ENCODE measurements at regions not wholly inside any gene's neighbourhood (a gene's known extent, or its start where the extent isn't known, plus 50 kb on each side); places are given as distances from the start of the nearest gene placed in this dataset.

- Mint-ChIP-seq H3K36me3 (no peaks in the 10 kb centered on the region), H3K4me1 (peaks cover 12% of the 10 kb centered on the region), H3K4me3 (no peak overlapping the region), H3K27me3 (ENCODE audit: low read depth) (no peaks in the 10 kb centered on the region), H3K27ac (no peak overlapping the region), H3K9me3 (peaks cover 4% of the 10 kb centered on the region; the same call in 1 of the 2 replicates)
- CTCF ChIA-PET: no interaction called here
- POLR2A ChIA-PET: no interaction called here
- DNase-seq (ENCODE audit: low spot score): no peak
- TF ChIP-seq GABPB1 (CRISPR knock-in tag; IDR thresholded peaks at IDR 0.05) (no peak), TP53 (CRISPR knock-in tag; IDR thresholded peaks at IDR 0.05) (no peak), ZNF416 (CRISPR knock-in tag; IDR thresholded peaks at IDR 0.05) (no peak), ZBTB43 (CRISPR knock-in tag; IDR thresholded peaks at IDR 0.05) (no peak), ZNF317 (CRISPR knock-in tag; IDR thresholded peaks at IDR 0.05; ENCODE audit: borderline replicate concordance, low read depth) (no peak), ELF4 (CRISPR knock-in tag; IDR thresholded peaks at IDR 0.05; ENCODE audit: low read depth) (no peak), ERG (CRISPR knock-in tag; IDR thresholded peaks at IDR 0.05) (no peak), NR2C2 (CRISPR knock-in tag; IDR thresholded peaks at IDR 0.05) (no peak), ZNF396 (CRISPR knock-in tag; IDR thresholded peaks at IDR 0.05; ENCODE audit: borderline replicate concordance) (no peak), E2F4 (CRISPR knock-in tag; IDR thresholded peaks at IDR 0.05; ENCODE audit: borderline replicate concordance, low read depth) (no peak), FOXJ3 (CRISPR knock-in tag; IDR thresholded peaks at IDR 0.05; ENCODE audit: borderline replicate concordance) (no peak), NFATC4 (CRISPR knock-in tag; IDR thresholded peaks at IDR 0.05) (no peak), NR1H2 (CRISPR knock-in tag; IDR thresholded peaks at IDR 0.05) (no peak), ARID4B (CRISPR knock-in tag; IDR thresholded peaks at IDR 0.05; ENCODE audit: borderline replicate concordance) (no peak), NR3C1 (CRISPR knock-in tag; conservative IDR thresholded peaks at IDR 0.05; ENCODE audit: low read depth) (no peak), IRF2 (CRISPR knock-in tag; IDR thresholded peaks at IDR 0.05; ENCODE audit: borderline replicate concordance, low read depth) (no peak), SOX15 (CRISPR knock-in tag; IDR thresholded peaks at IDR 0.05) (no peak), JUN (CRISPR knock-in tag; IDR thresholded peaks at IDR 0.05) (no peak)
- TF ChIP-seq, protein P1, sequence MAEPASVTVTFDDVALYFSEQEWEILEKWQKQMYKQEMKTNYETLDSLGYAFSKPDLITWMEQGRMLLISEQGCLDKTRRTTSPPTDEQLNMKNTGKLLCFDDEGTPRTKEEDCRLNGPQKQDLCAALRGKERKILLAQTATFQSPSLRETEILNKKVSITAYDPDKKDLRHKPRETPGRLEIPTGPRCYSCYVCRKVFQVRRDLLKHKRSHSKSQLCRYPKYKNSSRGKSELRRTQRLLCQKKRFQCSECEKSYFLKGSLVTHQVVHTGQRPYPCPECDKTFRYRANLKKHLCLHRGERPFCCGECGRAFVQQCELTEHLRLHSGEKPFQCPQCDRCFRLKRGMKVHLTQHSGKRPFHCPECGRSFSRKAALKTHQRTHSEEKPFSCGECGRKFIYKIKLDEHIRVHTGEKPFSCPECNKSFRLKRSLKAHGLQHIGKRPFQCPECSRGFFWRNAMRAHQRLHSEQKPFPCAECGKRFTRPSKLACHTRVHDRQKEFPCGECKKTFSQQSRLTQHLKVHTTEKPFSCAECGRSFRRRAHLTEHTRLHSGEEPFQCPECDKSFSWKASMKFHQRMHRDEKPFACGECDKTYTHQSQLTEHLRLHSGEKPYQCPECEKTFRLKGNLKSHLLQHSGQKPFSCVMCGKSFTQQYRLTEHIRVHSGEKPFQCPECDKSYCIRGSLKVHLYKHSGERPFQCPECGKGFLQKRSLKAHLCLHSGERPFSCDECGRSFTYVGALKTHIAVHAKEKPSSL (CRISPR knock-in tag; conservative IDR thresholded peaks at IDR 0.05): no peak
- ATAC-seq: no peak
Observed at GRCh38 chr2:13607139-13607538, 890.4 kb downstream of the TRIB2 start.

Data from WTC11 (cell line).